Ovary (tissue), 7 donors: ENCODE measurements at regions not wholly inside any gene's neighbourhood (a gene's known extent, or its start where the extent isn't known, plus 50 kb on each side); places are given as distances from the start of the nearest gene placed in this dataset.

Experiments used
- DNase-seq, 5 donors: peaks; one replicate each; pipeline ENCODE4 v3.0.0-alpha.2; 2019 to 2020
- H3K27ac ChIP-seq, 2 donors: fragments of 200-600 bp; one replicate each; pipeline versions ENCODE4 v1.5.1 to v1.8.0; 2019 to 2022
- H3K27me3 ChIP-seq: fragments of 200-600 bp; one replicate; pipeline ENCODE4 v1.8.0; 2022
- H3K36me3 ChIP-seq: fragments of 200-600 bp; sonication (generic); one replicate; pipeline ENCODE4 v1.5.1; 2019
- H3K4me1 ChIP-seq: one replicate; pipeline ENCODE4 v1.8.1; 2013; ENCODE audit warnings: mild to moderate bottlenecking, moderate library complexity; ENCODE audit not compliant: insufficient read depth
- H3K4me3 ChIP-seq: fragments of 200-600 bp; sonication (generic); one replicate; pipeline ENCODE4 v1.5.1; 2017
- H3K9me3 ChIP-seq, 2 donors: fragments of 200-600 bp in 1 of 2; sonication (generic) in 1 of 2; one replicate each; pipeline versions ENCODE4 v1.5.1 to v1.8.1; 2013 to 2019; ENCODE audit warnings: mild to moderate bottlenecking in 1 of 2, moderate library complexity in 1 of 2
- CTCF ChIP-seq, 3 donors: fragments of 450-650 bp in 2 of 3; fragments of 200-600 bp in 1 of 3; IDR thresholded peaks; one replicate each; pipeline versions ENCODE4 v1.5.1 to v1.8.0; 2016 to 2022; ENCODE audit warnings: antibody characterized with exemption in 3 of 3, mild to moderate bottlenecking in 1 of 3
- EP300 ChIP-seq: sonication (generic); formaldehyde crosslinking; IDR thresholded peaks from one replicate; pipeline ENCODE4 v1.6.1; 2017; ENCODE audit warnings: antibody characterized with exemption
- POLR2A ChIP-seq: fragments of 450-650 bp; IDR thresholded peaks from one replicate; pipeline ENCODE4 v1.6.1; 2017; ENCODE audit warnings: antibody characterized with exemption, mild to moderate bottlenecking, moderate library complexity
- WGBS, 3 donors: extraction: QIAGEN DNeasy Blood & Tissue Kit in 1 of 3; methylation state at CpG; one replicate each; pipeline versions ENCODE4 v1.1.5 to v1.1.7; 2013 to 2017; 5-methylcytosine and 5-hydroxymethylcytosine counted together
- intact Hi-C, 4 donors: fragments of 100-400 bp; cut with DNase I; formaldehyde crosslinking; loops; one replicate each; pipeline versions ENCODE4 v1.11.0 to v1.15.1; 2022 to 2023
- donor health status: DM: no; HTN: no; CAD: no; lungs with moderate emphysema.
- donor health status: DM: no; HTN: no; CAD: no.
- donor health status: Bipolar disorder and iron deficiency.
- donor health status: DM: no; HTN: no; CAD: no.
- donor health status: DM: yes; HTN: yes; CAD: no.

GRCh38 chr1:114257554-114257953 lies 103.9 kb upstream of the SYT6 start:
- intact Hi-C loops, result no loop called here
- Histone ChIP-seq H3K27me3 (no peaks in the 10 kb centered on the region), H3K4me3 (no peak overlapping the region), H3K4me1 (no peaks in the 10 kb centered on the region), H3K36me3 (no peaks in the 10 kb centered on the region), H3K27ac (no peak overlapping the region), H3K9me3 (no peaks in the 10 kb centered on the region)
- TF ChIP-seq POLR2A, result no peak
- no peak for TF ChIP-seq EP300
- no peak for TF ChIP-seq CTCF (IDR thresholded peaks at IDR 0.05)
- WGBS, 3 donors, result 94 to 100% (median 95%) methylated on average over 1 of the region's 1 CpG
- DNase-seq, result no peak

GRCh38 chr1:114253900-114254299 lies 100.2 kb upstream of the SYT6 start:
- DNase-seq, result no peak
- Histone ChIP-seq H3K36me3 (no peaks in the 10 kb centered on the region), H3K9me3 (no peaks in the 10 kb centered on the region), H3K4me3 (no peak overlapping the region), H3K27me3 (no peaks in the 10 kb centered on the region), H3K27ac (no peak overlapping the region), H3K4me1 (no peaks in the 10 kb centered on the region)
- WGBS, 3 donors, result 31 to 58% (median 55%) methylated on average over 1 of the region's 1 CpG
- intact Hi-C loops, result no loop called here
- no peak for TF ChIP-seq POLR2A
- no peak for TF ChIP-seq EP300
- TF ChIP-seq CTCF (IDR thresholded peaks at IDR 0.05), result no peak

GRCh38 chr1:114251573-114251939 lies 97.9 kb upstream of the SYT6 start:
- Histone ChIP-seq H3K27ac (no peak overlapping the region), H3K36me3 (no peaks in the 10 kb centered on the region), H3K27me3 (no peaks in the 10 kb centered on the region), H3K4me3 (no peak overlapping the region), H3K9me3 (no peaks in the 10 kb centered on the region), H3K4me1 (no peaks in the 10 kb centered on the region)
- intact Hi-C loops, result no loop called here
- DNase-seq, result no peak
- 95 to 98% (median 96%) methylated on average over 4 of the region's 4 CpGs for WGBS, 3 donors
- TF ChIP-seq EP300, result no peak
- no peak for TF ChIP-seq POLR2A
- no peak for TF ChIP-seq CTCF (IDR thresholded peaks at IDR 0.05)

GRCh38 chr1:114250683-114251572 lies 97.3 kb upstream of the SYT6 start:
- intact Hi-C loops, result no loop called here

More at GRCh38 chr1:114250683-114251572, 97.3 kb upstream of the SYT6 start:
- Histone ChIP-seq H3K27me3 (no peaks in the 10 kb centered on the region), H3K9me3 (no peaks in the 10 kb centered on the region), H3K4me1 (no peaks in the 10 kb centered on the region), H3K27ac (no peak overlapping the region), H3K36me3 (no peaks in the 10 kb centered on the region), H3K4me3 (no peak overlapping the region)
- no peak for TF ChIP-seq POLR2A
- no peak for TF ChIP-seq EP300
- no peak for TF ChIP-seq CTCF (IDR thresholded peaks at IDR 0.05)
- WGBS, 3 donors, result 90 to 94% (median 91%) methylated on average over 12 of the region's 12 CpGs
- no peak for DNase-seq
